ENCODE measurements at regions not wholly inside any gene's neighbourhood (a gene's known extent, or its start where the extent isn't known, plus 50 kb on each side); places are given as distances from the start of the nearest gene placed in this dataset.

DNA sequence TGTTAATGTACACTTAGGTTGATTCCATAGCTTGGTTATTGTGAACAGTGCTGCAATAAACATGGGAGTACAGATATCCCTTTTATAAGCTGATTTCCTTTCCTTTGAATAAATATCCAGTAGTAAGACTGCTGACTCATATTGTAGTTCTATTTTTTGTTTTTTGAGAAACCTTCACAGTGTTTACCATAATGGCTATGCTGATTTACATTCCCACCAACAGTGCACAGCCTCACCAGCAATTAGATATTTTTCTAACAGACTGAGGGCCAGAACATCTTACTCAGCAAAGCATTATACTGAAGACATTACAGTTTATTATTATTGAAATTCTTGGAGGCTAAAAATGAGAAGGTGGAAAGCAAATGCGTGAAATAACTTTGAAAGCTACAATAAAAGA lies 187.3 kb upstream of the HEY2 start:
- TF ChIP-seq, protein P1, sequence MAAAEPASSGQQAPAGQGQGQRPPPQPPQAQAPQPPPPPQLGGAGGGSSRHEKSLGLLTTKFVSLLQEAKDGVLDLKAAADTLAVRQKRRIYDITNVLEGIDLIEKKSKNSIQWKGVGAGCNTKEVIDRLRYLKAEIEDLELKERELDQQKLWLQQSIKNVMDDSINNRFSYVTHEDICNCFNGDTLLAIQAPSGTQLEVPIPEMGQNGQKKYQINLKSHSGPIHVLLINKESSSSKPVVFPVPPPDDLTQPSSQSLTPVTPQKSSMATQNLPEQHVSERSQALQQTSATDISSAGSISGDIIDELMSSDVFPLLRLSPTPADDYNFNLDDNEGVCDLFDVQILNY (CRISPR knock-in tag; IDR thresholded peaks at IDR 0.05), result no peak
- TF ChIP-seq, protein P2, sequence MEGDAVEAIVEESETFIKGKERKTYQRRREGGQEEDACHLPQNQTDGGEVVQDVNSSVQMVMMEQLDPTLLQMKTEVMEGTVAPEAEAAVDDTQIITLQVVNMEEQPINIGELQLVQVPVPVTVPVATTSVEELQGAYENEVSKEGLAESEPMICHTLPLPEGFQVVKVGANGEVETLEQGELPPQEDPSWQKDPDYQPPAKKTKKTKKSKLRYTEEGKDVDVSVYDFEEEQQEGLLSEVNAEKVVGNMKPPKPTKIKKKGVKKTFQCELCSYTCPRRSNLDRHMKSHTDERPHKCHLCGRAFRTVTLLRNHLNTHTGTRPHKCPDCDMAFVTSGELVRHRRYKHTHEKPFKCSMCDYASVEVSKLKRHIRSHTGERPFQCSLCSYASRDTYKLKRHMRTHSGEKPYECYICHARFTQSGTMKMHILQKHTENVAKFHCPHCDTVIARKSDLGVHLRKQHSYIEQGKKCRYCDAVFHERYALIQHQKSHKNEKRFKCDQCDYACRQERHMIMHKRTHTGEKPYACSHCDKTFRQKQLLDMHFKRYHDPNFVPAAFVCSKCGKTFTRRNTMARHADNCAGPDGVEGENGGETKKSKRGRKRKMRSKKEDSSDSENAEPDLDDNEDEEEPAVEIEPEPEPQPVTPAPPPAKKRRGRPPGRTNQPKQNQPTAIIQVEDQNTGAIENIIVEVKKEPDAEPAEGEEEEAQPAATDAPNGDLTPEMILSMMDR (IDR thresholded peaks at IDR 0.05), result no peak
- TF ChIP-seq KAT7 (CRISPR knock-in tag; IDR thresholded peaks at IDR 0.05; ENCODE audit: borderline replicate concordance) (no peak), MXD4 (CRISPR knock-in tag; IDR thresholded peaks at IDR 0.05; ENCODE audit: borderline replicate concordance) (no peak), CREM (CRISPR knock-in tag; IDR thresholded peaks at IDR 0.05) (no peak), RELA (CRISPR knock-in tag; IDR thresholded peaks at IDR 0.05; ENCODE audit: borderline replicate concordance) (no peak)
- TF ChIP-seq, protein P3, sequence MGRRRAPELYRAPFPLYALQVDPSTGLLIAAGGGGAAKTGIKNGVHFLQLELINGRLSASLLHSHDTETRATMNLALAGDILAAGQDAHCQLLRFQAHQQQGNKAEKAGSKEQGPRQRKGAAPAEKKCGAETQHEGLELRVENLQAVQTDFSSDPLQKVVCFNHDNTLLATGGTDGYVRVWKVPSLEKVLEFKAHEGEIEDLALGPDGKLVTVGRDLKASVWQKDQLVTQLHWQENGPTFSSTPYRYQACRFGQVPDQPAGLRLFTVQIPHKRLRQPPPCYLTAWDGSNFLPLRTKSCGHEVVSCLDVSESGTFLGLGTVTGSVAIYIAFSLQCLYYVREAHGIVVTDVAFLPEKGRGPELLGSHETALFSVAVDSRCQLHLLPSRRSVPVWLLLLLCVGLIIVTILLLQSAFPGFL (CRISPR knock-in tag; IDR thresholded peaks at IDR 0.05; ENCODE audit: borderline replicate concordance), result no peak

Measured in WTC11 (cell line).